ENCODE measurements at regions not wholly inside any gene's neighbourhood (a gene's known extent, or its start where the extent isn't known, plus 50 kb on each side); places are given as distances from the start of the nearest gene placed in this dataset.

DNA sequence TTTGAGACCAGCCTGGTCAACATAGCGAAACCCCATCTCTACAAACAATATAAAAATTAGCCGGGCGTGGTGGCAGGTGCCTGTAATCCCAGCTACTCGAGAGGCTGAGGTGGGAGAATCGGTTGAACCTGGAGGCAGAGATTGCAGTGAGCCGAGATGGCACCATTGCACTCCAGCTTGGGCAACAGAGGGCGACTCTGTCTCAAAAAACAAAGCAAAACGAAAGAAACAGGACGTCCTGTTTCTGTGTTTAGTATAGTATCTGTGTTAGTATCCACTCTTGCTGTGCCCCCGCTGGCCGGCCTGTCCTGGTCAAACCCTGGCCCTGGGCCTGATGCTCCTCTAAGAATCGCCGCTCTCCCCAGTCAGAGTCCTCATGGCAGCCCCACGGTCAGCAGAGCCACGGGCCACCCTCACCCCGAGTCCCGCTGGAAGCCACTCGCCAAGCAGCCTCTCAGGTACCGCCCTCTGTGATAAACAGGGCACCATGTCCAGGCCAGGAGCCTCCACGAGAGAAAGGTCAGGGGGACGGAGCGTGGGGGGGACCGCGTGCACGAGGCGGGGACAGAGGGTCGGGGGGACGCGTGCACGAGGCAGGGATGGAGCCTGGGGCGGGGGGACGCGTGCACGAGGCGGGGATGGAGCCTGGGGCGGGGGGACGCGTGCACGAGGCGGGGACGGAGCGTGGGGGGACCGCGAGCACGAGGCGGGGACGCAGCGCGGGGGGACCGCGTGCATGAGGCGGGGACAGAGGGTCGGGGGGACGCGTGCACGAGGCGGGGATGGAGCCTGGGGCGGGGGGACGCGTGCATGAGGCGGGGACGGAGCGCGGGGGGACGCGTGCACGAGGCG, 384.5 kb downstream of the SMOC2 start:
- H3K27ac ChIP-seq (ENCODE audit: low read depth in 2 of 2, low read length in 1 of 2) = no peak overlapping the region
- WGBS (ENCODE audit: low lambda C conversion rate) = 79% methylated on average over 68 of the region's 68 CpGs
- H3K9me2 ChIP-seq = no peaks in the 10 kb centered on the region
- H3F3A ChIP-seq (replicated peaks; ENCODE audit: insufficient read depth) = no peaks in the 10 kb centered on the region
- H4K20me1 ChIP-seq (ENCODE audit: insufficient read depth) = no peaks in the 10 kb centered on the region
- DNase-seq = no peak
- H2AFZ ChIP-seq (ENCODE audit: low read depth) = no peak overlapping the region
- ChIA-PET CTCF (interaction anchor here (0.9 kb wide), 1 partner anchor 193 kb away, joined by 5 read pairs; no protein-coding TSS in a partner anchor), POLR2A (no interaction called here)
- TF ChIP-seq, protein P1, sequence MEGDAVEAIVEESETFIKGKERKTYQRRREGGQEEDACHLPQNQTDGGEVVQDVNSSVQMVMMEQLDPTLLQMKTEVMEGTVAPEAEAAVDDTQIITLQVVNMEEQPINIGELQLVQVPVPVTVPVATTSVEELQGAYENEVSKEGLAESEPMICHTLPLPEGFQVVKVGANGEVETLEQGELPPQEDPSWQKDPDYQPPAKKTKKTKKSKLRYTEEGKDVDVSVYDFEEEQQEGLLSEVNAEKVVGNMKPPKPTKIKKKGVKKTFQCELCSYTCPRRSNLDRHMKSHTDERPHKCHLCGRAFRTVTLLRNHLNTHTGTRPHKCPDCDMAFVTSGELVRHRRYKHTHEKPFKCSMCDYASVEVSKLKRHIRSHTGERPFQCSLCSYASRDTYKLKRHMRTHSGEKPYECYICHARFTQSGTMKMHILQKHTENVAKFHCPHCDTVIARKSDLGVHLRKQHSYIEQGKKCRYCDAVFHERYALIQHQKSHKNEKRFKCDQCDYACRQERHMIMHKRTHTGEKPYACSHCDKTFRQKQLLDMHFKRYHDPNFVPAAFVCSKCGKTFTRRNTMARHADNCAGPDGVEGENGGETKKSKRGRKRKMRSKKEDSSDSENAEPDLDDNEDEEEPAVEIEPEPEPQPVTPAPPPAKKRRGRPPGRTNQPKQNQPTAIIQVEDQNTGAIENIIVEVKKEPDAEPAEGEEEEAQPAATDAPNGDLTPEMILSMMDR (IDR thresholded peaks at IDR 0.05) = no peak
- no peak for TF ChIP-seq FOXM1 (IDR thresholded peaks at IDR 0.05; ENCODE audit: low read depth)
- TF ChIP-seq, protein P2, sequence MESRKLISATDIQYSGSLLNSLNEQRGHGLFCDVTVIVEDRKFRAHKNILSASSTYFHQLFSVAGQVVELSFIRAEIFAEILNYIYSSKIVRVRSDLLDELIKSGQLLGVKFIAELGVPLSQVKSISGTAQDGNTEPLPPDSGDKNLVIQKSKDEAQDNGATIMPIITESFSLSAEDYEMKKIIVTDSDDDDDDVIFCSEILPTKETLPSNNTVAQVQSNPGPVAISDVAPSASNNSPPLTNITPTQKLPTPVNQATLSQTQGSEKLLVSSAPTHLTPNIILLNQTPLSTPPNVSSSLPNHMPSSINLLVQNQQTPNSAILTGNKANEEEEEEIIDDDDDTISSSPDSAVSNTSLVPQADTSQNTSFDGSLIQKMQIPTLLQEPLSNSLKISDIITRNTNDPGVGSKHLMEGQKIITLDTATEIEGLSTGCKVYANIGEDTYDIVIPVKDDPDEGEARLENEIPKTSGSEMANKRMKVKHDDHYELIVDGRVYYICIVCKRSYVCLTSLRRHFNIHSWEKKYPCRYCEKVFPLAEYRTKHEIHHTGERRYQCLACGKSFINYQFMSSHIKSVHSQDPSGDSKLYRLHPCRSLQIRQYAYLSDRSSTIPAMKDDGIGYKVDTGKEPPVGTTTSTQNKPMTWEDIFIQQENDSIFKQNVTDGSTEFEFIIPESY (IDR thresholded peaks at IDR 0.05; ENCODE audit: borderline replicate concordance, low read depth) = no peak
- TF ChIP-seq JUND (IDR thresholded peaks at IDR 0.05) = no peak
- no peak for TF ChIP-seq RAD21 (IDR thresholded peaks at IDR 0.05; ENCODE audit: low read length)
- TF ChIP-seq, protein P3, sequence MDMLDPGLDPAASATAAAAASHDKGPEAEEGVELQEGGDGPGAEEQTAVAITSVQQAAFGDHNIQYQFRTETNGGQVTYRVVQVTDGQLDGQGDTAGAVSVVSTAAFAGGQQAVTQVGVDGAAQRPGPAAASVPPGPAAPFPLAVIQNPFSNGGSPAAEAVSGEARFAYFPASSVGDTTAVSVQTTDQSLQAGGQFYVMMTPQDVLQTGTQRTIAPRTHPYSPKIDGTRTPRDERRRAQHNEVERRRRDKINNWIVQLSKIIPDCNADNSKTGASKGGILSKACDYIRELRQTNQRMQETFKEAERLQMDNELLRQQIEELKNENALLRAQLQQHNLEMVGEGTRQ (IDR thresholded peaks at IDR 0.05; ENCODE audit: borderline replicate concordance, low read depth, low read length) = no peak
- TF ChIP-seq SMC3 (IDR thresholded peaks at IDR 0.05; ENCODE audit: low read depth, low read length) = no peak
- TF ChIP-seq ELF1 (IDR thresholded peaks at IDR 0.05) = no peak
- TF ChIP-seq YY1 (IDR thresholded peaks at IDR 0.05; ENCODE audit: low read depth) = no peak
- TF ChIP-seq, protein P4, sequence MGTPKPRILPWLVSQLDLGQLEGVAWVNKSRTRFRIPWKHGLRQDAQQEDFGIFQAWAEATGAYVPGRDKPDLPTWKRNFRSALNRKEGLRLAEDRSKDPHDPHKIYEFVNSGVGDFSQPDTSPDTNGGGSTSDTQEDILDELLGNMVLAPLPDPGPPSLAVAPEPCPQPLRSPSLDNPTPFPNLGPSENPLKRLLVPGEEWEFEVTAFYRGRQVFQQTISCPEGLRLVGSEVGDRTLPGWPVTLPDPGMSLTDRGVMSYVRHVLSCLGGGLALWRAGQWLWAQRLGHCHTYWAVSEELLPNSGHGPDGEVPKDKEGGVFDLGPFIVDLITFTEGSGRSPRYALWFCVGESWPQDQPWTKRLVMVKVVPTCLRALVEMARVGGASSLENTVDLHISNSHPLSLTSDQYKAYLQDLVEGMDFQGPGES (IDR thresholded peaks at IDR 0.05; ENCODE audit: low read depth, low read length) = no peak
- no peak for TF ChIP-seq MEF2A (IDR thresholded peaks at IDR 0.05; ENCODE audit: borderline replicate concordance, low read depth)
- no peak for TF ChIP-seq TAF1 (IDR thresholded peaks at IDR 0.05; ENCODE audit: borderline replicate concordance, low read depth, low read length)
- TF ChIP-seq CHD2 (IDR thresholded peaks at IDR 0.05; ENCODE audit: low read length, partially characterized antibody) = no peak
- H3K36me3 ChIP-seq (replicated peaks in 1 of 2; ENCODE audit: control insufficient read depth in 1 of 2, insufficient read depth in 2 of 2, low read length in 1 of 2) = no peaks in the 10 kb centered on the region
- no peak overlapping the region for H3K4me3 ChIP-seq (ENCODE audit: low read depth in 2 of 2, low read length in 1 of 2)
- H3K9ac ChIP-seq = no peak overlapping the region
- peaks cover 0 to 9% of the 10 kb centered on the region in 2 experiments; a peak in 2 of 4 replicates for H3K4me1 ChIP-seq (ENCODE audit: control insufficient read depth in 1 of 2, insufficient read depth in 2 of 2, low read depth in 1 of 2, low read length in 1 of 2)
- H3K27me3 ChIP-seq (ENCODE audit: insufficient read depth) = no peaks in the 10 kb centered on the region
- H3K79me2 ChIP-seq (ENCODE audit: insufficient read depth) = no peaks in the 10 kb centered on the region
- no peak overlapping the region for H3K4me2 ChIP-seq
- 0 out of 2 replicates have a peak, but pooled peaks cover 1% of the 10 kb centered on the region for H3K9me3 ChIP-seq
